Stimulated activated CD8-positive, alpha-beta memory T cell treated with anti-CD3 and anti-CD28 coated beads, Interleukin-4, amount 100 ng/mL, for 48 hours (primary cell): ENCODE measurements at regions not wholly inside any gene's neighbourhood (a gene's known extent, or its start where the extent isn't known, plus 50 kb on each side); places are given as distances from the start of the nearest gene placed in this dataset.

Experiments used
- DNase-seq: peaks from one replicate; pipeline ENCODE4 v3.0.0-alpha.2; 2020

- no peak for DNase-seq
Measured at GRCh38 chr10:8438603-8439002, 384.1 kb downstream of the GATA3 start.

GRCh38 chr10:8439040-8439439 is 384.6 kb downstream of the GATA3 start:
- DNase-seq: no peak

- peak; percentile 55 for DNase-seq
Measured at GRCh38 chr10:8444630-8445029, 390.1 kb downstream of the GATA3 start.

- no peak for DNase-seq
Measured at GRCh38 chr10:8445353-8445752, 390.9 kb downstream of the GATA3 start.

- DNase-seq: no peak
Measured at GRCh38 chr10:8449909-8450308, 395.4 kb downstream of the GATA3 start.

GRCh38 chr10:8453587-8453986 is 399.1 kb downstream of the GATA3 start:
- no peak for DNase-seq

GRCh38 chr10:8454357-8454756 is 399.9 kb downstream of the GATA3 start:
- no peak for DNase-seq

GRCh38 chr10:8455181-8455580 is 400.7 kb downstream of the GATA3 start:
- DNase-seq: no peak

GRCh38 chr10:8456386-8456785 is 401.9 kb downstream of the GATA3 start:
- DNase-seq: no peak

- DNase-seq: no peak
Measured at GRCh38 chr10:8460626-8461025, 406.1 kb downstream of the GATA3 start.

GRCh38 chr10:8462565-8462964 is 408.1 kb downstream of the GATA3 start:
- DNase-seq: no peak

GRCh38 chr10:8463853-8464252 is 409.4 kb downstream of the GATA3 start:
- DNase-seq: no peak

- no peak for DNase-seq
Measured at GRCh38 chr10:8468477-8468876, 414.0 kb downstream of the GATA3 start.

GRCh38 chr10:8473205-8473604 is 418.7 kb downstream of the GATA3 start:
- no peak for DNase-seq

- no peak for DNase-seq
Measured at GRCh38 chr10:8477300-8477699, 422.8 kb downstream of the GATA3 start.

- no peak for DNase-seq
Measured at GRCh38 chr10:8481718-8482504, 427.4 kb downstream of the GATA3 start.

- no peak for DNase-seq
Measured at GRCh38 chr10:8485032-8485431, 430.5 kb downstream of the GATA3 start.

- DNase-seq: no peak
Measured at GRCh38 chr10:8487346-8487745, 432.9 kb downstream of the GATA3 start.

- no peak for DNase-seq
Measured at GRCh38 chr10:8489232-8489631, 434.7 kb downstream of the GATA3 start.

GRCh38 chr10:8489823-8490222 is 435.3 kb downstream of the GATA3 start:
- no peak for DNase-seq

GRCh38 chr10:8498290-8498689 is 443.8 kb downstream of the GATA3 start:
- DNase-seq: no peak

GRCh38 chr10:8498881-8499280 is 444.4 kb downstream of the GATA3 start:
- DNase-seq: peak; percentile 40

- no peak for DNase-seq
Measured at GRCh38 chr10:8499312-8499711, 444.8 kb downstream of the GATA3 start.

- DNase-seq: no peak
Measured at GRCh38 chr10:8499752-8500390, 445.4 kb downstream of the GATA3 start.

- DNase-seq: no peak
Measured at GRCh38 chr10:8502573-8502972, 448.1 kb downstream of the GATA3 start.
